PFSK-1 (cell line): ENCODE measurements at regions not wholly inside any gene's neighbourhood (a gene's known extent, or its start where the extent isn't known, plus 50 kb on each side); places are given as distances from the start of the nearest gene placed in this dataset.

Source experiments
- FOXP2 ChIP-seq: optimal IDR thresholded peaks from 2 replicates; pipeline ENCODE3; 2011; ENCODE audit warnings: borderline replicate concordance, control low read depth, inconsistent platforms; ENCODE audit not compliant: insufficient read depth; ENCODE audit errors: extremely low read length, extremely low read depth
- POLR2AphosphoS5 ChIP-seq: IDR thresholded peaks from 2 replicates; pipeline ENCODE4 v1.6.1; 2012; ENCODE audit warnings: low read depth, mild to moderate bottlenecking, control low read depth, low read length, moderate library complexity
- SIN3A ChIP-seq: IDR thresholded peaks from 2 replicates; pipeline ENCODE4 v1.6.1; 2012; ENCODE audit warnings: mild to moderate bottlenecking, low read length, moderate library complexity, borderline replicate concordance; ENCODE audit not compliant: insufficient read depth
- TAF1 ChIP-seq: IDR thresholded peaks from 2 replicates; pipeline ENCODE4 v1.6.1; 2012; ENCODE audit warnings: low read length, control low read depth, borderline replicate concordance; ENCODE audit not compliant: insufficient read depth
- TF ChIP-seq, protein P1 (sequence below), 2 experiments: IDR thresholded peaks; 2 replicates each; pipeline versions ENCODE4 v1.6.1 to v1.8.0; 2011 to 2012; ENCODE audit warnings: low read depth in 2 of 2, low read length in 2 of 2, control low read depth in 1 of 2, inconsistent platforms in 1 of 2, mild to moderate bottlenecking in 1 of 2, moderate library complexity in 1 of 2; ENCODE audit not compliant: insufficient read depth in 1 of 2

DNA sequence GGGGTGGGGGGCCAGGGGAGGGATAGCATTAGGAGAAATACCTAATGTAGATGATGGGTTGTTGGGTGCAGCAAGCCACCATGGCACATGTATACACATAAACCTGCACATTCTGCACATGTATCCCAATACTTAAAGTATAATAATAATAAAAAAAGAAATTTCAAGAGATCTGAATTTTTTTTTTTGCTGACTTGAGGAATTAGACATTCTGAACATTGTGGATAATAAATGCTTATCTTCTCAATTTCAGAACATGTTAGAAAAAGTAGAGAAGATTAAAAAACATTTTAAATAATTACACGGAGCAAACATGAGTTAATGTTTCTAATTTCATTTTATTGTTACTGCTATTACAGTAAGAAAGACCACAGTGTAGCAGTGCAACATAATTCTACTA lies 230.4 kb downstream of the DTHD1 start:
- no peak for TF ChIP-seq FOXP2
- TF ChIP-seq, protein P1, sequence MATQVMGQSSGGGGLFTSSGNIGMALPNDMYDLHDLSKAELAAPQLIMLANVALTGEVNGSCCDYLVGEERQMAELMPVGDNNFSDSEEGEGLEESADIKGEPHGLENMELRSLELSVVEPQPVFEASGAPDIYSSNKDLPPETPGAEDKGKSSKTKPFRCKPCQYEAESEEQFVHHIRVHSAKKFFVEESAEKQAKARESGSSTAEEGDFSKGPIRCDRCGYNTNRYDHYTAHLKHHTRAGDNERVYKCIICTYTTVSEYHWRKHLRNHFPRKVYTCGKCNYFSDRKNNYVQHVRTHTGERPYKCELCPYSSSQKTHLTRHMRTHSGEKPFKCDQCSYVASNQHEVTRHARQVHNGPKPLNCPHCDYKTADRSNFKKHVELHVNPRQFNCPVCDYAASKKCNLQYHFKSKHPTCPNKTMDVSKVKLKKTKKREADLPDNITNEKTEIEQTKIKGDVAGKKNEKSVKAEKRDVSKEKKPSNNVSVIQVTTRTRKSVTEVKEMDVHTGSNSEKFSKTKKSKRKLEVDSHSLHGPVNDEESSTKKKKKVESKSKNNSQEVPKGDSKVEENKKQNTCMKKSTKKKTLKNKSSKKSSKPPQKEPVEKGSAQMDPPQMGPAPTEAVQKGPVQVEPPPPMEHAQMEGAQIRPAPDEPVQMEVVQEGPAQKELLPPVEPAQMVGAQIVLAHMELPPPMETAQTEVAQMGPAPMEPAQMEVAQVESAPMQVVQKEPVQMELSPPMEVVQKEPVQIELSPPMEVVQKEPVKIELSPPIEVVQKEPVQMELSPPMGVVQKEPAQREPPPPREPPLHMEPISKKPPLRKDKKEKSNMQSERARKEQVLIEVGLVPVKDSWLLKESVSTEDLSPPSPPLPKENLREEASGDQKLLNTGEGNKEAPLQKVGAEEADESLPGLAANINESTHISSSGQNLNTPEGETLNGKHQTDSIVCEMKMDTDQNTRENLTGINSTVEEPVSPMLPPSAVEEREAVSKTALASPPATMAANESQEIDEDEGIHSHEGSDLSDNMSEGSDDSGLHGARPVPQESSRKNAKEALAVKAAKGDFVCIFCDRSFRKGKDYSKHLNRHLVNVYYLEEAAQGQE (IDR thresholded peaks at IDR 0.05; ENCODE audit: insufficient read depth in 1 of 2, low read depth in 2 of 2, low read length in 2 of 2), result no peak
- TF ChIP-seq POLR2AphosphoS5, result no peak
- TF ChIP-seq TAF1, result no peak
- no peak for TF ChIP-seq SIN3A
